ENCODE measurements at regions not wholly inside any gene's neighbourhood (a gene's known extent, or its start where the extent isn't known, plus 50 kb on each side); places are given as distances from the start of the nearest gene placed in this dataset.

DNA sequence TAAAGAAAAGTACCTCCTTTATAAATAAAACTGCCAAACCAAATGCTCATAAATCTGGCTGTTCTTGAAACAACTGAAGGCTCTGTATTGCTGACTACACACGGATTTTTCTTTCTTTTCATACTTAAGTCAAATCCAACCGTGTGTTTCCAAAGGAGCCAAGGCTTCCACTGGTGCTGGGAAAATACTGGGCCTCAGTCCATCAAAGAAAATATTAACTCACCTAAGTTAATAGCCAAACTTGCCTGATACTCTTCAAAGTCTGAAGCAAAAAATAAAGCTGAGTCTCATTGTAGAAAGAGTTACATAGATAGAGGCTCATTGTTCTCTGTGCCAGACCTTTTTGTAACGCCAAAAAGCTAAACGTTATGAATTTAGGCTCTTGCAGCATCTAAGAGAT, 350.4 kb upstream of the CDH9 start:
- peaks cover 3 to 13% of the 10 kb centered on the region in 2 donors for H3K9me3 Mint-ChIP-seq
- ATAC-seq (no peak), DNase-seq (no peak)
- H3K9me3 ChIP-seq (ENCODE audit: control insufficient read depth, insufficient read depth, low read length), result peaks cover 2% of the 10 kb centered on the region
- no peaks in the 10 kb centered on the region for H3K4me1 ChIP-seq (ENCODE audit: control insufficient read depth, insufficient read depth, low read length)
- intact Hi-C loops (cut with micrococcal nuclease), result no loop called here
- no peak overlapping the region for H3K27ac Mint-ChIP-seq
- H3K4me3 ChIP-seq (ENCODE audit: low read length), result no peak overlapping the region
- no peaks in the 10 kb centered on the region for H3K27me3 Mint-ChIP-seq (ENCODE audit: low read depth in 2 of 2)
- H3K4me3 Mint-ChIP-seq, result no peak overlapping the region
- TF ChIP-seq, protein P1, sequence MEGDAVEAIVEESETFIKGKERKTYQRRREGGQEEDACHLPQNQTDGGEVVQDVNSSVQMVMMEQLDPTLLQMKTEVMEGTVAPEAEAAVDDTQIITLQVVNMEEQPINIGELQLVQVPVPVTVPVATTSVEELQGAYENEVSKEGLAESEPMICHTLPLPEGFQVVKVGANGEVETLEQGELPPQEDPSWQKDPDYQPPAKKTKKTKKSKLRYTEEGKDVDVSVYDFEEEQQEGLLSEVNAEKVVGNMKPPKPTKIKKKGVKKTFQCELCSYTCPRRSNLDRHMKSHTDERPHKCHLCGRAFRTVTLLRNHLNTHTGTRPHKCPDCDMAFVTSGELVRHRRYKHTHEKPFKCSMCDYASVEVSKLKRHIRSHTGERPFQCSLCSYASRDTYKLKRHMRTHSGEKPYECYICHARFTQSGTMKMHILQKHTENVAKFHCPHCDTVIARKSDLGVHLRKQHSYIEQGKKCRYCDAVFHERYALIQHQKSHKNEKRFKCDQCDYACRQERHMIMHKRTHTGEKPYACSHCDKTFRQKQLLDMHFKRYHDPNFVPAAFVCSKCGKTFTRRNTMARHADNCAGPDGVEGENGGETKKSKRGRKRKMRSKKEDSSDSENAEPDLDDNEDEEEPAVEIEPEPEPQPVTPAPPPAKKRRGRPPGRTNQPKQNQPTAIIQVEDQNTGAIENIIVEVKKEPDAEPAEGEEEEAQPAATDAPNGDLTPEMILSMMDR (IDR thresholded peaks at IDR 0.05), result no peak
- peaks cover 6% of the 10 kb centered on the region for H3K36me3 Mint-ChIP-seq
- no peaks in the 10 kb centered on the region for H3K27me3 ChIP-seq (ENCODE audit: control insufficient read depth, insufficient read depth, low read length)
- no peaks in the 10 kb centered on the region for H3K36me3 ChIP-seq (ENCODE audit: control insufficient read depth, insufficient read depth, low read length)
- no peaks in the 10 kb centered on the region for H3K4me1 Mint-ChIP-seq
- 63% methylated on average over 4 of the region's 4 CpGs for WGBS (ENCODE audit: insufficient coverage)
- H3K27ac ChIP-seq (ENCODE audit: low read length), result no peak overlapping the region

DNA sequence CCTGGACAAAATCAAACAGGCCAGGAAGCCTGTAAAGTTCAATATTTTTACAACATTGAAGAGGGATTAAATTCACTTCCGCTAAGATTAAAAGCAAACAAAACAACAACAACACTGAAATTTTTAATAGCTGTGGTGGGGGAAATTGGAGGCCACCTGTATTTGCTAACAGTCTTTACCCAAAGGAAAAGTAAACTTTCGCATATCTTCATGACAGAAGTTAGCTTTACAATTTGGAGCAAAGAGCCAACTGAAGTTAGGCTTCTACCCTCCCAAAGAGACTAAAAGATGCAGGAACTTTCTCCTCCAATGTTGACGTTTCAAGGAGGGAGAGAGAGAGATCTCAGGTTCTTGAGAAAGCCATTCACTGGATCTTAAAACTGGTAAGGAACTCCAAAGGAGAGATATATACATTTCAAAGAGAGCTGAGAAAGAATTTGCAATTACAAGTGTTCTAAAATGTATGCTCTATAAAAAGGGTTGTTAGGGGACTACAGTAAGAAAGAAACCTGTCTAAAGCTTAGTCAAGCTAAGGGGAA, 349.2 kb upstream of the CDH9 start:
- H3K4me3 ChIP-seq (ENCODE audit: low read length), result no peak overlapping the region
- H3K4me1 Mint-ChIP-seq, result no peaks in the 10 kb centered on the region
- H3K36me3 ChIP-seq (ENCODE audit: control insufficient read depth, insufficient read depth, low read length), result no peaks in the 10 kb centered on the region
- H3K4me3 Mint-ChIP-seq, result no peak overlapping the region
- DNase-seq (no peak), ATAC-seq (no peak)
- no peaks in the 10 kb centered on the region for H3K4me1 ChIP-seq (ENCODE audit: control insufficient read depth, insufficient read depth, low read length)
- H3K27ac Mint-ChIP-seq, result no peak overlapping the region
- WGBS (ENCODE audit: insufficient coverage), result 100% methylated on average over 1 of the region's 3 CpGs
- intact Hi-C loops (cut with micrococcal nuclease), result no loop called here
- no peaks in the 10 kb centered on the region for H3K27me3 ChIP-seq (ENCODE audit: control insufficient read depth, insufficient read depth, low read length)
- peaks cover 2% of the 10 kb centered on the region for H3K9me3 ChIP-seq (ENCODE audit: control insufficient read depth, insufficient read depth, low read length)
- H3K27ac ChIP-seq (ENCODE audit: low read length), result no peak overlapping the region
- peaks cover 6% of the 10 kb centered on the region for H3K36me3 Mint-ChIP-seq
- H3K9me3 Mint-ChIP-seq, result peaks cover 3 to 16% of the 10 kb centered on the region in 2 donors
- TF ChIP-seq, protein P1 (IDR thresholded peaks at IDR 0.05), result no peak
- H3K27me3 Mint-ChIP-seq (ENCODE audit: low read depth in 2 of 2), result no peaks in the 10 kb centered on the region

DNA sequence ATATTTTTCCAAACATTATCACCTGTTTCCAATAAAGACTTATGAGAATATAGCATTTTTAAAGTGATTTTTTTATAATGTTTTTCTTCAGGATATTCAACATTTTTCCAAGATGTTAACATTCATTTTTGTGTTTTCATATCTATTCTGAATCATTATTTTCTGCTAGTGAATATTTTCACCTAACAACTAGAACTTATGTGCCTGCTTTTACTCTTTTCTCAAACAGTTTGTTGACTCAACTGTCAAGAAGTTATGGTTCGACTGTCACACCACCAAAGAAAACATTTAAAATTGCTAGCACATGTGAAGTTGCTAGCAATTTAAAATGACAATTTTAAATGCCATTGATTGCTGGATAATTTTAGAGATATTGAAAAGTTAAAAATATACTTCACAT, 343.3 kb upstream of the CDH9 start:
- peaks cover 3% of the 10 kb centered on the region for H3K9me3 ChIP-seq (ENCODE audit: control insufficient read depth, insufficient read depth, low read length)

More for the DNA sequence above, 343.3 kb upstream of the CDH9 start:
- Mint-ChIP-seq H3K4me3 (no peak overlapping the region), H3K4me1 (no peaks in the 10 kb centered on the region), H3K27me3 (ENCODE audit: low read depth in 2 of 2) (no peaks in the 10 kb centered on the region), H3K27ac (no peak overlapping the region), H3K9me3 (peaks cover 2 to 19% of the 10 kb centered on the region in 2 donors), H3K36me3 (peaks cover 3% of the 10 kb centered on the region)
- no peak for ATAC-seq
- Histone ChIP-seq H3K4me3 (ENCODE audit: low read length) (no peak overlapping the region), H3K4me1 (ENCODE audit: control insufficient read depth, insufficient read depth, low read length) (no peaks in the 10 kb centered on the region), H3K36me3 (ENCODE audit: control insufficient read depth, insufficient read depth, low read length) (no peaks in the 10 kb centered on the region), H3K27me3 (ENCODE audit: control insufficient read depth, insufficient read depth, low read length) (no peaks in the 10 kb centered on the region), H3K27ac (ENCODE audit: low read length) (no peak overlapping the region)
- 86% methylated on average over 1 of the region's 1 CpG for WGBS (ENCODE audit: insufficient coverage)
- TF ChIP-seq, protein P1 (IDR thresholded peaks at IDR 0.05), result no peak
- no peak for DNase-seq
- intact Hi-C loops (cut with micrococcal nuclease), result no loop called here
